Fibroblast of mammary gland (primary cell): ENCODE measurements at regions not wholly inside any gene's neighbourhood (a gene's known extent, or its start where the extent isn't known, plus 50 kb on each side); places are given as distances from the start of the nearest gene placed in this dataset.

Experiments
- DNase-seq: peaks from one replicate; pipeline ENCODE4 v3.0.0-alpha.2; 2010; ENCODE audit warnings: low read depth
- H3K4me3 ChIP-seq: 2 replicates; pipeline ENCODE4 v1.5.1; 2011; ENCODE audit warnings: low read depth, mild to moderate bottlenecking, low read length, moderate library complexity; ENCODE audit not compliant: control insufficient read depth
- TF ChIP-seq, protein P1 (sequence below): conservative IDR thresholded peaks from 2 replicates; pipeline ENCODE4 v1.5.1; 2011; ENCODE audit warnings: low read depth, low read length, inconsistent platforms; ENCODE audit not compliant: control insufficient read depth, insufficient read depth

DNA sequence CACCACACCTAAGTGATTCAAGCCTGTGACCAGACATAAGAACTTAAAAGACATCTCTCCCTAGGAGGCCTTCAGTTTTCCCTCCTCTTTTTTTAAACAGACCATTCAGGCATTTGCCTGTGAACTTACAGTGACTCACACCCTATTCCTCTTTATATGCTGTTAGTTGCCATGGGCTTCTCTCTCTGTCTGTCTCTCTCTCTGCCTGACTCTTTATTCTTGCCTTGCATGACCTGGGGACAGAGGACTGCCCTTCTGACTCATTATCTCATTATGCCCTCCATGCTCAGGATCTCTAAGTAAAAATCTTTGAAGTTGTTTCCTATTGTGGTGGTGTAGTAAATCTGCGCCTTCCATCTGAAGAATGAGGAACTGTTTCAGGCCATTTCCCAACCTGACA is 442.2 kb upstream of the MAN1A1 start:
- TF ChIP-seq, protein P1, sequence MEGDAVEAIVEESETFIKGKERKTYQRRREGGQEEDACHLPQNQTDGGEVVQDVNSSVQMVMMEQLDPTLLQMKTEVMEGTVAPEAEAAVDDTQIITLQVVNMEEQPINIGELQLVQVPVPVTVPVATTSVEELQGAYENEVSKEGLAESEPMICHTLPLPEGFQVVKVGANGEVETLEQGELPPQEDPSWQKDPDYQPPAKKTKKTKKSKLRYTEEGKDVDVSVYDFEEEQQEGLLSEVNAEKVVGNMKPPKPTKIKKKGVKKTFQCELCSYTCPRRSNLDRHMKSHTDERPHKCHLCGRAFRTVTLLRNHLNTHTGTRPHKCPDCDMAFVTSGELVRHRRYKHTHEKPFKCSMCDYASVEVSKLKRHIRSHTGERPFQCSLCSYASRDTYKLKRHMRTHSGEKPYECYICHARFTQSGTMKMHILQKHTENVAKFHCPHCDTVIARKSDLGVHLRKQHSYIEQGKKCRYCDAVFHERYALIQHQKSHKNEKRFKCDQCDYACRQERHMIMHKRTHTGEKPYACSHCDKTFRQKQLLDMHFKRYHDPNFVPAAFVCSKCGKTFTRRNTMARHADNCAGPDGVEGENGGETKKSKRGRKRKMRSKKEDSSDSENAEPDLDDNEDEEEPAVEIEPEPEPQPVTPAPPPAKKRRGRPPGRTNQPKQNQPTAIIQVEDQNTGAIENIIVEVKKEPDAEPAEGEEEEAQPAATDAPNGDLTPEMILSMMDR: no peak
- H3K4me3 ChIP-seq: no peak overlapping the region
- peak; percentile 18 for DNase-seq

DNA sequence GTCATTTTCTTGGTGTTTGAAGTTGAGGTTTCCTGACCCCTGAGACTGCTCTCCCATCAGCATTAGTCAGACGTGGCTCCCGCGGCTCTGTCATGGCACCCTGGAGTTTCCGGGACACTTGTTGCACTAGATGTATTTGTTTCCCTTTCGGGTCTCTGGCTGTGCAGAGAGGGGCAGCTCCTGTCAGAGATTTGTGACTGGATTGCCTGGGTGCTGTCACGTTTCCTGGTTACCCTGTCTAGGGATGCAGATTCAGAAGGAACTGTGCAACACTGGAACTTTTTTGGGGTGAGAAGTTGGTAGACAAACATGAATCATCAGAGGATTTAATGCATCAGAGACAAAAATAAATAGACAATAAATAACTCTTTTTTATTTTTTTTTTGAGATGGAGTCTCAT is 431.8 kb upstream of the MAN1A1 start:
- TF ChIP-seq, protein P1: no peak
- no peak overlapping the region for H3K4me3 ChIP-seq
- DNase-seq: no peak

DNA sequence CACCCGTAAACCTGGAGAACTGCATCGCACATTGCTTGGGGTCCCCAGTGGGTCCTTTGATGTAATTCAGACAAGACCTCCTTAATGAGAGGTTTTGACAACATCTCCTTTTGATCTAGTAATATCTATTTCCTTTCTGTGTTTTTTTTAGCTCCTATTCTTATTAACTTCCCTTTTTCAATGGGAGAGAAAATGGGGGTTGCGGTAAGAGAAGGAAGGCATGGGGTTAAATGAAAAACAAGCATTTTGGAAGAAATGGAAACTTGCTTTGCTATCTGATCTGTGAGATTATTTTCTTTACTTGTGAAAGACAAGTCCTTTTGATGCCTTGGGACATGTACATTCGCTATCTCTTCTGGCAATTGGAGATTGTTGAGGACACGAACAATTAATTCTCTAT is 418.6 kb upstream of the MAN1A1 start:
- no peak for DNase-seq
- no peak overlapping the region for H3K4me3 ChIP-seq
- TF ChIP-seq, protein P1: no peak

DNA sequence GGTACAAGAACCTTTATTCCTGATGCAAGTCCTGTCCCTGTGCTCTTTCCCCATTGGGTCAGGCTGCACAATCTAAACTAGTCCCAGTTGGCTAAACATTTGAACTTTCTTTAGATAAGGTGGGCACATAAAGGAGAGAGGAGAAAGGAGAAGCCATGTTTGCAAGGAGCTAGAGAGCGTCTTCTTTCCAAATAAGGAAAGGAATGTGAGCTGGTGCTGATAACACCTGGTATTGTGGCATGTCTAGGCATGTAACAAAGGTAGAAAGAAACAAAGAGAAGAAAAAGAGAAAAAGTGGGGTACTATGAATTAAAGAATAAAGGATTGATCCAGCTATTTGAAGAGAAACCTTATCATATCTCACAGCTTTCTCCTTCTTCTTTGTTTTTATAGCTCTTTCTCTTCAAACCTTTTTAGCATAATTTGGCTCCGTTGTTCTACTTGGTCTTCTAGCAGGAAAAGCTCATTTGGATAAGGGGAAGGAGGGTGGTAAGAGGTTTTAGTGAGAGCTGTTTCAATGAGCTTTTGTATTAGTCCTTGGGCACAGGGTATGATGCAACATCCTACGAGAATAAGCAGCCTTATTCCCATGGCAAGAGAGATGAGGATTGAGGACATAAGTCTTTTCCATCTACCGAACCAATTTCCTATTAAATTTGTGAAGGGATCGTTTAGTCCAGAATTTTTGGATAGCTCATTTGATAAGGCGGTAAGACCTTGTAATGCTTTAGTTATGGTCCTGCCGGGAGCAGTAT is 415.5 kb upstream of the MAN1A1 start:
- H3K4me3 ChIP-seq: no peak overlapping the region
- no peak for DNase-seq
- TF ChIP-seq, protein P1: no peak

DNA sequence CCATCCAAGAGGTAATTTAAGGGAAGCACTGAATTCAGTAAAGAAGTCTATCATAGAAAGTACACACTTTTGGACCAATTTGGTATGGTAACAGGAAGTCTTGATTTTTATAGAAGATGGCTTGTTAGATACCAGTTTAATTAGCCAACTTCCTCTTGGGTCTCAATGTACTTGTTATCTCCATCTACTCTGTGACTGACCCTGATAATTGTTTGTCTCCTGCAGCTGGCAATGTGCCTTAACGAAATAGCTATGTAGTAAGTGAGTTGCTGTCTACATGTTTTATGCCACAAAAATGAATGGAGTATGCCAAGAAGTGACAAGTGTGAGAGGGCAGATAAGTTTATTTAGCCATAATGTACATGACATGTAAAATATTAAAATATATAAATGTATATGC is 410.5 kb upstream of the MAN1A1 start:
- TF ChIP-seq, protein P1: no peak
- DNase-seq: no peak
- H3K4me3 ChIP-seq: no peak overlapping the region

DNA sequence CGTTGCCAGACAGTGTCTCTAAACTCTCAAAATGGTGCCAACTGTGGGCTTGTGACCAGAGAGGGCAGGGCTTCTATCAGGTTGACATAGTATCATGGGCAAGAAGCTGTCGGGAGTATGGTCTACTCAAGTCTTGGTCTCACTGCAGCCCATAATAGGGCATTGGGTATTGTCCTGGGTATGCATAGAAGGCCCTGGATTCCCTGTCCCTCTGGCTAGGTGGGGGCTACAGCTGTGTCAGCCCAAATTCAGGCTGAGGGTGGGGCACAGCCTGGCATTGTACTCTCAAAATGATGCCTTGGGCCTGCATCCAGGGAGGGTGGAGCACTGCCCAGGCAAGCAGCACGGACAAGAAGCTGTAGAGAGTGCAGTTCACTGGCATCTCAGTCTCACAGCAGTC is 408.8 kb upstream of the MAN1A1 start:
- DNase-seq: no peak
- H3K4me3 ChIP-seq: no peak overlapping the region
- TF ChIP-seq, protein P1: no peak

DNA sequence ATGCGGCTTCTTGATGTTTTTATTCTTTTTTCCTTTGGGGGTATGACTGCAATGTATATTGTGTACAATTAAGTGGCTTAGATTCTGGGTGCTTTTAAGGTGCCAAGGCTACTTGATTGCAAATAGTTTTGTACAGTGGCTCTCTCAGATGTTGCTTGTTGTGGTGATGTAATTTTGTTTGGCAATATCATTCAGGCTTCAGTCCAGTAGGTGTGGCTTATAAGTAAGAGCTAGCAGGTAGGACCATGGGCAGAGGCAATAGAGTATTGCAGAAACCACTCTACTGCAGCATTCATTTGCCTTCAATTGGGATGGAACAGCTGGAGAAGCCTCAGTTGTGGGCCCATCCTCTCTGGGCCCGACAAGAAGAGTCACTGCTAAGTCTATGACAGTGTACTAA is 407.9 kb upstream of the MAN1A1 start:
- no peak for DNase-seq
- TF ChIP-seq, protein P1: no peak
- H3K4me3 ChIP-seq: no peak overlapping the region
